RWPE1 (cell line): ENCODE measurements at regions not wholly inside any gene's neighbourhood (a gene's known extent, or its start where the extent isn't known, plus 50 kb on each side); places are given as distances from the start of the nearest gene placed in this dataset.

ENCODE experiments used
- CTCF ChIA-PET: fragments of 350-600 bp; sonication (Branson Sonifier 250); formaldehyde crosslinking; extraction: SDS; loops from one replicate; lab custom pipeline; 2021; lab: Yijun Ruan, JAX
- POLR2A ChIA-PET: fragments of 400-600 bp; formaldehyde crosslinking; extraction: SDS; loops from one replicate; lab custom pipeline; 2020; ENCODE audit warnings: antibody characterized with exemption; ENCODE audit not compliant: low non-redundant PET; lab: Yijun Ruan, JAX
- DNase-seq: peaks from one replicate; pipeline ENCODE4 v3.0.0; 2012; ENCODE audit warnings: low spot score
- H3K27ac ChIP-seq: fragments of 450-650 bp; 2 replicates; pipeline ENCODE4 v1.5.1; 2017
- TF ChIP-seq, protein P1 (sequence below): fragments of 450-650 bp; conservative IDR thresholded peaks from 2 replicates; pipeline ENCODE4 v1.5.1; 2017; ENCODE audit warnings: low read depth, mild to moderate bottlenecking

DNA sequence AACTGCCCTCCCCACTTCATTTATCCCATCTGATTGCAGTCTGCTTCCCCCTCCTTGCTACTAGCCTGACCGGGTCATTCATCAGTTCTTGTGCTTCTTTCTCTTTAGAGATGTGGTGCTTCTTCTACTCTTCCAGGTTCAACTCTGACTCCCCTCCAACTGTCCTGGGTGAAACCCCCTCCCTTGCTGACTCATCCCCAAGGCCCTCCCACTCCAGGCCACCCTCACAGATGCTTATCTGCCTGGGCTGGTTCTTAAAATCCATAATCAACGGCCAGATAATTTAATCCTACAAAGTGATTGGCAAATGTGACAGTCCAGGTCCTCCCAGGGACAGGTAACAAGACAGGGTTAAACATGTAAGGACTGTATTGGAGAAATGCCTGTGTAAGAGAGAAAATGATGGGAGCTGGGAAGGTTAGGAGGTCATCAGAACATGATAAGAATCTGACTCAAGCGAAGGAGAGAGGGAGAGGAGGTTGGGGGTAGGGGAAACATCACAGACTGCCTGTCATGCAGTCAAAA is 182.8 kb upstream of the C1QTNF7 start:
- TF ChIP-seq, protein P1, sequence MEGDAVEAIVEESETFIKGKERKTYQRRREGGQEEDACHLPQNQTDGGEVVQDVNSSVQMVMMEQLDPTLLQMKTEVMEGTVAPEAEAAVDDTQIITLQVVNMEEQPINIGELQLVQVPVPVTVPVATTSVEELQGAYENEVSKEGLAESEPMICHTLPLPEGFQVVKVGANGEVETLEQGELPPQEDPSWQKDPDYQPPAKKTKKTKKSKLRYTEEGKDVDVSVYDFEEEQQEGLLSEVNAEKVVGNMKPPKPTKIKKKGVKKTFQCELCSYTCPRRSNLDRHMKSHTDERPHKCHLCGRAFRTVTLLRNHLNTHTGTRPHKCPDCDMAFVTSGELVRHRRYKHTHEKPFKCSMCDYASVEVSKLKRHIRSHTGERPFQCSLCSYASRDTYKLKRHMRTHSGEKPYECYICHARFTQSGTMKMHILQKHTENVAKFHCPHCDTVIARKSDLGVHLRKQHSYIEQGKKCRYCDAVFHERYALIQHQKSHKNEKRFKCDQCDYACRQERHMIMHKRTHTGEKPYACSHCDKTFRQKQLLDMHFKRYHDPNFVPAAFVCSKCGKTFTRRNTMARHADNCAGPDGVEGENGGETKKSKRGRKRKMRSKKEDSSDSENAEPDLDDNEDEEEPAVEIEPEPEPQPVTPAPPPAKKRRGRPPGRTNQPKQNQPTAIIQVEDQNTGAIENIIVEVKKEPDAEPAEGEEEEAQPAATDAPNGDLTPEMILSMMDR: no peak
- no peak overlapping the region for H3K27ac ChIP-seq
- CTCF ChIA-PET: interaction anchor here (0.7 kb wide), 1 partner anchor 1000 kb away, joined by 3 read pairs; no protein-coding TSS in a partner anchor
- POLR2A ChIA-PET: no interaction called here
- no peak for DNase-seq

DNA sequence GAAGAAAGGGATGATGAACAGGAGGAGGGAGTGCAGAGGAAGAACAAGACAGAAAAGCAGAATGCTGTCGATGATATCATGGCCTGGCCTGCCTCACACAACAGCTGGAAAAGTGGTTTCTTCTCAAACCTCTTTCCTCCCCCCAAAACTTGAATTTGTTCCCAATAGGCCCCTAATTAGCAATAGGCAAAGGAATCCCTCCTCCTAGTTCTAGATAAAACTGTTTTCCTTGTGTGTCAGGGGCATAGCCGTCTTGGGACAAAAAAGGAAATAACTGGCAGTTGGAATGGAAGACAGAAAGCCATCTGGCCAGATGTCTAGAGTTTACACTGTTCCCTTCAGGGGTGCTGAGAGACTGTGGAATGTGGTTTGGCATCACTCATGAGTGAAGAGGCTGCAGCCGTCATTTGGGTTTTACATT is 177.8 kb upstream of the C1QTNF7 start:
- CTCF ChIA-PET: interaction anchor here (0.6 kb wide), 1 partner anchor 229 kb away, joined by 3 read pairs; no protein-coding TSS in a partner anchor
- H3K27ac ChIP-seq: no peak overlapping the region
- DNase-seq: no peak
- POLR2A ChIA-PET: no interaction called here
- TF ChIP-seq, protein P1: no peak

DNA sequence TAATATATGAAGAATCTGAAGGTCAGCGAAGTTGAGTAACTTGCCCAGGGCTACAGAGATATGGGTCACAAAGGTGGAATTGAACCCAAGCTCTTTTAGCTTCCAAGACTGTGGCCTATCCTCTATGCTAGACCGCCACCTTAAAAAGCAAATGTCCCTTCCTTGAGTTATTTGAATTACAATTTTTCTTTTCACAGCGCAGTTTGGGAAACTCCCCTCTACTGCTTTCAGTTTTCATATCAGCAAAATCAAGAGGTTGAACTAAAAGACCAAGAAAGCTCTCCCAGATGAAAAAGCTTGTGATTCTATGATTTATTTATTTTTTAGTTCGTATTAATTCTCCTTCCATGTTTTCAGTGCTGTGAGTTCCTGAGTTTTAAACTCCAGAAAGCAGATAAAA is 174.5 kb upstream of the C1QTNF7 start:
- H3K27ac ChIP-seq: no peak overlapping the region
- TF ChIP-seq, protein P1: no peak
- DNase-seq: no peak
- POLR2A ChIA-PET: no interaction called here
- CTCF ChIA-PET: no interaction called here

DNA sequence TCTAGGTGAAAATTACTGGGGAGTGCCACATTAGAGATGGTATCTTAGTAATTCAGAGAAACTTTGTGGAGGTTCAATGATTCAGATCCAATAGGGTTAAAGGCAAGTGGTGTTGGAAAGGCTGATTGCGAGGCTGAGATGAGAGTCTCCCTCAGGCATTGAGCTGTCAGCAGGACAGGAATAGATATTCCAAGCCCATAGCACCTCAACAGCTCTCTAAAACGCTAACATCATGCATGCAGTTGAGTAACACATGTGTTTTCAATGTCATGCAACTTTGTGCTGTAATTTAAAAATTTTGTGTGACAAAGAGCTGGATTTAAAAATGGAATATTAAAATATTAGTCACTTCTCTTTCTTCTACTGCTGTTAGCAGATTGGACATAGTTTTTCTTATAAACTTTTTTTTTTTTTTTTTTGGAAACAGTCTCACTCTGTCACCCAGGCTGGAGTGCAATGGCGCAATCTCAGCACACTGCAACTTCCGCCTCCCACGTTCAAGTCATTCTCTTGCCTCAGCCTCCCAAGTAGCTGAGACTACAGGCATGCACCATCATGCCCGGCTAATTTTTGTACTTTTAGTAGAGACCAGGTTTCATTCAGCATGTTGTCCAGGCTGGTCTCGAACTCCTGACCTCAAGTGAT is 173.5 kb upstream of the C1QTNF7 start:
- no peak overlapping the region for H3K27ac ChIP-seq

DNA sequence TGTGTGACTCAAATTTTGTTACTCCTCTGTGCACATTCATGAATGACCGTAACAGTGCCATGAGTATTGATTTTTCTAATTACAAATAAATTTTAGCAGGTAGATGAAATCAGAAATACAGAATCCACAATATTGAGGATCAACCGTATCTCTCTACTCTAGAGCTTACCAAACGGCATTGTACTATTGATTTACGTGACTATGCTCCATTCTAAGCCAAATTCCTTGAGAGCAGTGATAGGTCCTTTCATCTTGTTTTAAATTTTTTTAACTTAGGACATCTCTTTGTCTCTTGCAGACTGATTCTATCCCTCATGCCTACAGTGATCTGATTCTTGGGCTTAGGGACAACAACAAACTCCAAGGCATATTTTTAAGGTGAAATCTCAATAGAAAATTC is 172.3 kb upstream of the C1QTNF7 start:
- ChIA-PET CTCF (interaction anchor here (0.7 kb wide), 1 partner anchor 950 kb away, joined by 3 read pairs; no protein-coding TSS in a partner anchor), POLR2A (no interaction called here)
- TF ChIP-seq, protein P1: no peak
- no peak overlapping the region for H3K27ac ChIP-seq
- DNase-seq: no peak

More for the DNA sequence above, 173.5 kb upstream of the C1QTNF7 start:
- POLR2A ChIA-PET: no interaction called here
- TF ChIP-seq, protein P1: no peak
- CTCF ChIA-PET: no interaction called here
- DNase-seq: no peak

DNA sequence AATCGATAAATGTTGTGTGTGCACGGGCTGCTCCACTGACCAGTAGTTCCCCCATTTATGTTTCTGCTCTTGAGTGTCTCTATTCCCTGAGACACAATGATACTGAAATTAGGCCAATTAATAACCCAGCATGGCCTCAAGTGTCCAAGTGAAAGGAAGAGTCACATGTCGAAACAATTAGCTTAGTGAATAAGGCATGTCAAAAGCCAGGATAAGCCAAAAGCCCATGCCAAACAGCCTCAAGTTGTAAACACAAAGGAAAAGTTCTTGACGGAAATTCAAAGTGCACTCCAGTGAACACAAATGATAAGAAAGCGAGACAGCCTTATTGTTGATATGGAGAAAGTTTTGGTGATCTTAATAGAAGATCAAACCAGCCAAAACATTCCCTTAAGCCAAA is 167.1 kb upstream of the C1QTNF7 start:
- POLR2A ChIA-PET: no interaction called here
- no peak for DNase-seq

More for the DNA sequence above, 167.1 kb upstream of the C1QTNF7 start:
- TF ChIP-seq, protein P1: no peak
- no peak overlapping the region for H3K27ac ChIP-seq
- CTCF ChIA-PET: no interaction called here
